ENCODE measurements at regions not wholly inside any gene's neighbourhood (a gene's known extent, or its start where the extent isn't known, plus 50 kb on each side); places are given as distances from the start of the nearest gene placed in this dataset.

- intact Hi-C loops (cut with DNase I): no loop called here
- no peaks in the 10 kb centered on the region for H3K9me3 ChIP-seq
- H3K4me3 ChIP-seq: no peak overlapping the region
- H3K27me3 ChIP-seq: no peaks in the 10 kb centered on the region
- no peak for TF ChIP-seq POLR2AphosphoS5 (IDR thresholded peaks at IDR 0.05; ENCODE audit: insufficient read depth in 1 of 2, low read depth in 1 of 2)
- TF ChIP-seq, protein P1, sequence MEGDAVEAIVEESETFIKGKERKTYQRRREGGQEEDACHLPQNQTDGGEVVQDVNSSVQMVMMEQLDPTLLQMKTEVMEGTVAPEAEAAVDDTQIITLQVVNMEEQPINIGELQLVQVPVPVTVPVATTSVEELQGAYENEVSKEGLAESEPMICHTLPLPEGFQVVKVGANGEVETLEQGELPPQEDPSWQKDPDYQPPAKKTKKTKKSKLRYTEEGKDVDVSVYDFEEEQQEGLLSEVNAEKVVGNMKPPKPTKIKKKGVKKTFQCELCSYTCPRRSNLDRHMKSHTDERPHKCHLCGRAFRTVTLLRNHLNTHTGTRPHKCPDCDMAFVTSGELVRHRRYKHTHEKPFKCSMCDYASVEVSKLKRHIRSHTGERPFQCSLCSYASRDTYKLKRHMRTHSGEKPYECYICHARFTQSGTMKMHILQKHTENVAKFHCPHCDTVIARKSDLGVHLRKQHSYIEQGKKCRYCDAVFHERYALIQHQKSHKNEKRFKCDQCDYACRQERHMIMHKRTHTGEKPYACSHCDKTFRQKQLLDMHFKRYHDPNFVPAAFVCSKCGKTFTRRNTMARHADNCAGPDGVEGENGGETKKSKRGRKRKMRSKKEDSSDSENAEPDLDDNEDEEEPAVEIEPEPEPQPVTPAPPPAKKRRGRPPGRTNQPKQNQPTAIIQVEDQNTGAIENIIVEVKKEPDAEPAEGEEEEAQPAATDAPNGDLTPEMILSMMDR (IDR thresholded peaks at IDR 0.05): no peak
- TF ChIP-seq POLR2A (IDR thresholded peaks at IDR 0.05): no peak
- H3K36me3 ChIP-seq: no peaks in the 10 kb centered on the region
- H3K27ac ChIP-seq: no peak overlapping the region
- no peaks in the 10 kb centered on the region for H3K4me1 ChIP-seq
- no peak for DNase-seq (ENCODE audit: extremely low spot score in 2 of 2)
These were observed 154.1 kb upstream of the BMP2 start for GRCh38 chr20:6613280-6613861.

GRCh38 chr20:6612606-6612923, 154.9 kb upstream of the BMP2 start:
- H3K27me3 ChIP-seq: no peaks in the 10 kb centered on the region
- intact Hi-C loops (cut with DNase I): no loop called here
- H3K27ac ChIP-seq: no peak overlapping the region
- no peaks in the 10 kb centered on the region for H3K36me3 ChIP-seq
- H3K9me3 ChIP-seq: no peaks in the 10 kb centered on the region
- H3K4me1 ChIP-seq: no peaks in the 10 kb centered on the region
- DNase-seq (ENCODE audit: extremely low spot score in 2 of 2): no peak
- TF ChIP-seq POLR2A (IDR thresholded peaks at IDR 0.05) (no peak), POLR2AphosphoS5 (IDR thresholded peaks at IDR 0.05; ENCODE audit: insufficient read depth in 1 of 2, low read depth in 1 of 2) (no peak)
- TF ChIP-seq, protein P1 (IDR thresholded peaks at IDR 0.05): no peak
- H3K4me3 ChIP-seq: no peak overlapping the region

GRCh38 chr20:6611911-6612605, 155.4 kb upstream of the BMP2 start:
- intact Hi-C loops (cut with DNase I): no loop called here
- no peaks in the 10 kb centered on the region for H3K27me3 ChIP-seq
- TF ChIP-seq POLR2A (IDR thresholded peaks at IDR 0.05) (no peak), POLR2AphosphoS5 (IDR thresholded peaks at IDR 0.05; ENCODE audit: insufficient read depth in 1 of 2, low read depth in 1 of 2) (no peak)
- TF ChIP-seq, protein P1 (IDR thresholded peaks at IDR 0.05): no peak
- no peak overlapping the region for H3K4me3 ChIP-seq
- DNase-seq (ENCODE audit: extremely low spot score in 2 of 2): no peak
- no peaks in the 10 kb centered on the region for H3K4me1 ChIP-seq
- no peaks in the 10 kb centered on the region for H3K36me3 ChIP-seq
- H3K9me3 ChIP-seq: no peaks in the 10 kb centered on the region
- no peak overlapping the region for H3K27ac ChIP-seq

- Histone ChIP-seq H3K4me3 (no peak overlapping the region), H3K4me1 (no peaks in the 10 kb centered on the region)
These were observed 160.8 kb upstream of the BMP2 start for GRCh38 chr20:6606651-6607050.

More at GRCh38 chr20:6606651-6607050, 160.8 kb upstream of the BMP2 start:
- intact Hi-C loops (cut with DNase I): no loop called here
- H3K27ac ChIP-seq: no peak overlapping the region
- no peaks in the 10 kb centered on the region for H3K27me3 ChIP-seq
- DNase-seq (ENCODE audit: extremely low spot score in 2 of 2): no peak
- TF ChIP-seq, protein P1 (IDR thresholded peaks at IDR 0.05): no peak
- TF ChIP-seq POLR2AphosphoS5 (IDR thresholded peaks at IDR 0.05; ENCODE audit: insufficient read depth in 1 of 2, low read depth in 1 of 2): no peak
- no peak for TF ChIP-seq POLR2A (IDR thresholded peaks at IDR 0.05)
- no peaks in the 10 kb centered on the region for H3K9me3 ChIP-seq
- H3K36me3 ChIP-seq: no peaks in the 10 kb centered on the region

All from vagina (tissue), 2 donors.